ENCODE measurements at regions not wholly inside any gene's neighbourhood (a gene's known extent, or its start where the extent isn't known, plus 50 kb on each side); places are given as distances from the start of the nearest gene placed in this dataset.

DNA sequence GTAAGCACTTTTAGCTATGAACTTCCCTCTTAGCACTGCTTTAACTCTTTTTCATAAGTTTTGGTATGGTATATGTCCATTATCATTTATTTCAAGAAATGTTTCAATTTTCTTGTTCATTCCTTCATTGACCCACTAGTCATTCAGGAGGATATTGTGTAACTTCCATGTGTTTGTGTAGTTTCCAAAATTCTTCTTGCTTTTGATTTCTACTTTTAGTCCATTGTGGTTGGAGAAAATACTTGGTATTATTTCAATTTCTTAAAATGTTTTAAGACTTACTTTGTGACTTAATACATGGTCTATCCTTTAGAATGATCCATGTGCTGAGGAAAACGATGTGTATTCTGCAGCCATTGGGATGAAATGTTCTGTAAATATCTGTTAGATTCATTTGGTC lies 176.5 kb downstream of the CENPW start (continued):
- TF ChIP-seq RBAK (tag by site-specific recombination; IDR thresholded peaks at IDR 0.05) (no peak), REPIN1 (tag by site-specific recombination; IDR thresholded peaks at IDR 0.05; ENCODE audit: low read depth) (no peak), ZNF791 (tag by site-specific recombination; IDR thresholded peaks at IDR 0.05) (no peak), ZNF629 (tag by site-specific recombination; IDR thresholded peaks at IDR 0.05) (no peak), ZNF777 (tag by site-specific recombination; IDR thresholded peaks at IDR 0.05; ENCODE audit: borderline replicate concordance) (no peak), KLF17 (tag by site-specific recombination; IDR thresholded peaks at IDR 0.05) (no peak), KLF16 (tag by site-specific recombination; IDR thresholded peaks at IDR 0.05) (no peak), MEIS1 (CRISPR knock-in tag; IDR thresholded peaks at IDR 0.05; ENCODE audit: borderline replicate concordance) (no peak), ZNF341 (tag by site-specific recombination; IDR thresholded peaks at IDR 0.05; ENCODE audit: low read depth) (no peak), ZNF146 (tag by site-specific recombination; IDR thresholded peaks at IDR 0.05) (no peak), ZNF626 (tag by site-specific recombination; IDR thresholded peaks at IDR 0.05) (no peak), ZNF423 (tag by site-specific recombination; IDR thresholded peaks at IDR 0.05) (no peak)

GRCh38 chr6:126524811-126525326 lies 185.0 kb downstream of the CENPW start:
- no peak overlapping the region for H3K27ac ChIP-seq (ENCODE audit: extremely low read depth, low read depth, low read length)
- TF ChIP-seq ZNF777 (tag by site-specific recombination; IDR thresholded peaks at IDR 0.05; ENCODE audit: borderline replicate concordance) (no peak), ZNF785 (tag by site-specific recombination; IDR thresholded peaks at IDR 0.05) (no peak), ZBTB21 (tag by site-specific recombination; IDR thresholded peaks at IDR 0.05) (no peak), BCL11B (tag by site-specific recombination; IDR thresholded peaks at IDR 0.05; ENCODE audit: low read depth) (no peak), ZBTB48 (tag by site-specific recombination; IDR thresholded peaks at IDR 0.05) (no peak), ZNF660 (tag by site-specific recombination; IDR thresholded peaks at IDR 0.05) (no peak), ZNF302 (tag by site-specific recombination; IDR thresholded peaks at IDR 0.05; ENCODE audit: low read depth) (no peak), ZSCAN5A (tag by site-specific recombination; IDR thresholded peaks at IDR 0.05) (no peak), SP3 (tag by site-specific recombination; IDR thresholded peaks at IDR 0.05) (no peak), MEIS1 (CRISPR knock-in tag; IDR thresholded peaks at IDR 0.05; ENCODE audit: borderline replicate concordance) (no peak), ZNF324 (tag by site-specific recombination; IDR thresholded peaks at IDR 0.05) (no peak), ZNF670 (tag by site-specific recombination; IDR thresholded peaks at IDR 0.05; ENCODE audit: low read depth) (no peak), HOXC10 (CRISPR knock-in tag; IDR thresholded peaks at IDR 0.05) (no peak), ZNF169 (tag by site-specific recombination; IDR thresholded peaks at IDR 0.05) (no peak), ZNF221 (tag by site-specific recombination; IDR thresholded peaks at IDR 0.05; ENCODE audit: borderline replicate concordance) (no peak)
- TF ChIP-seq, protein P1, sequence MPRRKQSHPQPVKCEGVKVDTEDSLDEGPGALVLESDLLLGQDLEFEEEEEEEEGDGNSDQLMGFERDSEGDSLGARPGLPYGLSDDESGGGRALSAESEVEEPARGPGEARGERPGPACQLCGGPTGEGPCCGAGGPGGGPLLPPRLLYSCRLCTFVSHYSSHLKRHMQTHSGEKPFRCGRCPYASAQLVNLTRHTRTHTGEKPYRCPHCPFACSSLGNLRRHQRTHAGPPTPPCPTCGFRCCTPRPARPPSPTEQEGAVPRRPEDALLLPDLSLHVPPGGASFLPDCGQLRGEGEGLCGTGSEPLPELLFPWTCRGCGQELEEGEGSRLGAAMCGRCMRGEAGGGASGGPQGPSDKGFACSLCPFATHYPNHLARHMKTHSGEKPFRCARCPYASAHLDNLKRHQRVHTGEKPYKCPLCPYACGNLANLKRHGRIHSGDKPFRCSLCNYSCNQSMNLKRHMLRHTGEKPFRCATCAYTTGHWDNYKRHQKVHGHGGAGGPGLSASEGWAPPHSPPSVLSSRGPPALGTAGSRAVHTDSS (tag by site-specific recombination; IDR thresholded peaks at IDR 0.05) = no peak
- TF ChIP-seq, protein P2, sequence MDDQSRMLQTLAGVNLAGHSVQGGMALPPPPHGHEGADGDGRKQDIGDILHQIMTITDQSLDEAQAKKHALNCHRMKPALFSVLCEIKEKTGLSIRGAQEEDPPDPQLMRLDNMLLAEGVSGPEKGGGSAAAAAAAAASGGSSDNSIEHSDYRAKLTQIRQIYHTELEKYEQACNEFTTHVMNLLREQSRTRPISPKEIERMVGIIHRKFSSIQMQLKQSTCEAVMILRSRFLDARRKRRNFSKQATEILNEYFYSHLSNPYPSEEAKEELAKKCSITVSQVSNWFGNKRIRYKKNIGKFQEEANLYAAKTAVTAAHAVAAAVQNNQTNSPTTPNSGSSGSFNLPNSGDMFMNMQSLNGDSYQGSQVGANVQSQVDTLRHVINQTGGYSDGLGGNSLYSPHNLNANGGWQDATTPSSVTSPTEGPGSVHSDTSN (CRISPR knock-in tag; IDR thresholded peaks at IDR 0.05) = no peak
- TF ChIP-seq, protein P3, sequence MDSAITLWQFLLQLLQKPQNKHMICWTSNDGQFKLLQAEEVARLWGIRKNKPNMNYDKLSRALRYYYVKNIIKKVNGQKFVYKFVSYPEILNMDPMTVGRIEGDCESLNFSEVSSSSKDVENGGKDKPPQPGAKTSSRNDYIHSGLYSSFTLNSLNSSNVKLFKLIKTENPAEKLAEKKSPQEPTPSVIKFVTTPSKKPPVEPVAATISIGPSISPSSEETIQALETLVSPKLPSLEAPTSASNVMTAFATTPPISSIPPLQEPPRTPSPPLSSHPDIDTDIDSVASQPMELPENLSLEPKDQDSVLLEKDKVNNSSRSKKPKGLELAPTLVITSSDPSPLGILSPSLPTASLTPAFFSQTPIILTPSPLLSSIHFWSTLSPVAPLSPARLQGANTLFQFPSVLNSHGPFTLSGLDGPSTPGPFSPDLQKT (IDR thresholded peaks at IDR 0.05; ENCODE audit: borderline replicate concordance, low read depth, low read length) = no peak

More at GRCh38 chr6:126524811-126525326, 185.0 kb downstream of the CENPW start:
- H3K4me1 ChIP-seq (ENCODE audit: control insufficient read depth, insufficient read depth, low read length) = no peaks in the 10 kb centered on the region
- ChIA-PET POLR2A (no interaction called here), CTCF (interaction anchor here (0.6 kb wide), 1 partner anchor 25 kb away, joined by 3 read pairs; no protein-coding TSS in a partner anchor)
- no peak overlapping the region for H3K4me3 ChIP-seq (ENCODE audit: low read depth, low read length)
- no peaks in the 10 kb centered on the region for H3K36me3 ChIP-seq (ENCODE audit: control insufficient read depth in 2 of 2, insufficient read depth in 1 of 2, low read length in 2 of 2)
- no peaks in the 10 kb centered on the region for H3K9me3 ChIP-seq (ENCODE audit: control insufficient read depth, insufficient read depth, low read depth, low read length)

Measured in HEK293 (cell line).